ENCODE measurements at regions not wholly inside any gene's neighbourhood (a gene's known extent, or its start where the extent isn't known, plus 50 kb on each side); places are given as distances from the start of the nearest gene placed in this dataset.

DNA sequence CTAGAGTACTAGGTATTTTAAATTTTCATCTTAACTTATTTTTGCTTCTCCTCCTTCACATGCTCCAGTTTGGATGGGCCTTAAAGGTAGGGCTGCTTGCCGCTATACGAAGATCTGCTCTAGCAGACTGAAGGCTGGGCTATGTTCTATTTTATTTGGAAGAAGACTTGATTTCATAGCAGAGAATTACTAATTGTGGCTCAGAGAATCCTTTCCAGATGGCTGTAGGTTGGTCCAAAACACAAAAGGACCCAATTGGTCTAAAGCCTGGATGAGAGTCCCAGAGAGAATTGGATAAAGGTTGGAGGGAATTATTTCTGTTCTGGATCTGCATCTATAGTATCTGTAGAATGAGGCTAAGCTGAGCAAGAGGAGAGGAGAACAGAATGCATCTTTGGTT, 719.4 kb upstream of the PTBP2 start:
- TF ChIP-seq, protein P1, sequence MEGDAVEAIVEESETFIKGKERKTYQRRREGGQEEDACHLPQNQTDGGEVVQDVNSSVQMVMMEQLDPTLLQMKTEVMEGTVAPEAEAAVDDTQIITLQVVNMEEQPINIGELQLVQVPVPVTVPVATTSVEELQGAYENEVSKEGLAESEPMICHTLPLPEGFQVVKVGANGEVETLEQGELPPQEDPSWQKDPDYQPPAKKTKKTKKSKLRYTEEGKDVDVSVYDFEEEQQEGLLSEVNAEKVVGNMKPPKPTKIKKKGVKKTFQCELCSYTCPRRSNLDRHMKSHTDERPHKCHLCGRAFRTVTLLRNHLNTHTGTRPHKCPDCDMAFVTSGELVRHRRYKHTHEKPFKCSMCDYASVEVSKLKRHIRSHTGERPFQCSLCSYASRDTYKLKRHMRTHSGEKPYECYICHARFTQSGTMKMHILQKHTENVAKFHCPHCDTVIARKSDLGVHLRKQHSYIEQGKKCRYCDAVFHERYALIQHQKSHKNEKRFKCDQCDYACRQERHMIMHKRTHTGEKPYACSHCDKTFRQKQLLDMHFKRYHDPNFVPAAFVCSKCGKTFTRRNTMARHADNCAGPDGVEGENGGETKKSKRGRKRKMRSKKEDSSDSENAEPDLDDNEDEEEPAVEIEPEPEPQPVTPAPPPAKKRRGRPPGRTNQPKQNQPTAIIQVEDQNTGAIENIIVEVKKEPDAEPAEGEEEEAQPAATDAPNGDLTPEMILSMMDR (optimal IDR thresholded peaks at IDR 0.05 in 1 of 3, IDR thresholded peaks at IDR 0.05 in 1 of 3, conservative IDR thresholded peaks at IDR 0.05 in 1 of 3; ENCODE audit: extremely low read depth in 1 of 3, insufficient read depth in 2 of 3, low read length in 3 of 3) = no peak
- no peak for TF ChIP-seq EZH2 (IDR thresholded peaks at IDR 0.05; ENCODE audit: low read length)

Measured in keratinocyte (primary cell).